ENCODE measurements at regions not wholly inside any gene's neighbourhood (a gene's known extent, or its start where the extent isn't known, plus 50 kb on each side); places are given as distances from the start of the nearest gene placed in this dataset.
A peak's percentile ranks its signal among the peaks of the same experiment; 100 is the strongest.

DNA sequence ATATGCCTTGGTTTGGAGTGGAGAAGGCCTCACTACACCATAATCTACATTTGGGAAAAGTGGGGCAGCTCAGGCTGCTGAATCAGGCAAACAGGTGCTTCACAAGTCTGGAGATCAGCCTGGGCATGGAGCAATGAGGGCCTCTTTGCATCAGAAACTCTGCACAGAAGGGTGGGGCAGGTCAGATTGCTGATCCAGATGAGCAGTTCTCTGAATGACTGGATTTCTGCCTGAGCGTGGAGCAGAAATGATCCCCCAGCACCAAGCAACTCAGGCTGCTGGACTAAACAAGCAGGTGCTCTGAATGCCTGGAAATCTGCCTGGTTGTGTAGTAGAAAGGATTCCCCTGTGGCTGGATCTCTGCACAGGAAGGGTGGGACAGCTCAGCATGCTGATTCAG is 605.3 kb upstream of the ZNF804A start:
- FAIRE-seq (no peak), DNase-seq (ENCODE audit: low spot score) (no peak)

DNA sequence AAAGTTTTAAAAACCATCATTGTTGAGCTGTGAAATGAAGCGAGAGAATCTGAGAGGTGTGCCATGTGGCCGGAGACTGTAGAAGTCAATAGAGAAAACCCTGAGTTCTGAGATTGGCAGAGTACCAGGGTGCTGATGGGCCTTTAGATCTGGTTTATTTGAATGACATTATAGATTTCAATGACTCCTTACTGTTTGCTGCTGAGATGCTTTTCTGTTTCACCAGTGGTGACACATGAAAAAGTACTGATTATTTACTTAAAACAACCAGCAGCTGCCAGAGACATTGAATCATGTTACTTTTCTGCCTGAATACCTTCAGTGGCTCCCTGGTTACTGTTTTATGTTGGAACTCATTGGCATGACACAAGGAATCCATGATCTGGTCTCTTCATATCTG is 602.7 kb upstream of the ZNF804A start:
- peak; percentile 58 for DNase-seq (ENCODE audit: low spot score)
- no peak for FAIRE-seq

DNA sequence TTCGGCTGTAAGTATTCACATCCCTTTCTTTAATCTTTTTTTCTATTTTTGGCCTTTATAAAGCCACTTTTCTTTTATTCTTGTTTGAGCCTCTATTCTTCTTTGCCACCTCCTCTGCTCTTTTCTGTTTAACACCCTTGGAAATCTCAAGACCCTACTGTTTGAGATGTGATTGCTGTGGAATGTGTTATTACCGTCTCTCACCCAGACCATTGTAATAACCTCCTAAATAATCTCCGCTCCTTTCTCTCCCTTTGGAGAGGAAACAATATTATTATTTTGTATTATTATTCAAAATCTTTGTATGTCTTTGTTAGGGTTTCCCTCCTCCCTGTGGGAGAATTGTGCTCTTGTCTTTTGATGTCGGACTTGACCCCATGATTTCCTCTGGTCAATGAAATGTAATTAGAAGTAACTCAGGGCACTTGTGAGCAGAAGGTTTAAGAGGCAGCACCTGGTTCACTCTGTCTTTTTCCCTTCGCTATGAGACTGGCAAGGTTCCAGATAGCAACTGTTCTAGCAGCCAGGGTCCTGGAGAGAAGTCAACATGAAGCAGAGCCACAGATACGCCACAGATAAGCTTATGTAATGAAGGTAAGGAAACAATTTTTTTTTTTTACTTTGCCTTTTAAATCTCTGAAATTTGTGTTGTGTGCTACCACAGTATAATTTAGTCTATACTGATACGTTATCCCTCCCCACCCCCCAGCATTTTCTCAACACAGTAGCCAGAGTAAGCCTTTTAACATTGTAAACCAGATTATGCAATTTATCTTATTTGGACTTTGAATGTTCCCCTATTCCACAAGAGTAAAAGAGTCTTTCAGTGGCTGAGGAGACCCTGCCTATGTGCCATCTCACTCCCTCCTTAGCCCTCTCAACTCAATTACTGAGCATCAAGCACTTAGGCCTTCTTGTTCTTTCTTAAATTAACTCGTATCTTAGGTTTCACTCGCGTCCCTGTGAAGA is 601.2 kb upstream of the ZNF804A start:
- no peak for FAIRE-seq
- no peak for DNase-seq (ENCODE audit: low spot score)

DNA sequence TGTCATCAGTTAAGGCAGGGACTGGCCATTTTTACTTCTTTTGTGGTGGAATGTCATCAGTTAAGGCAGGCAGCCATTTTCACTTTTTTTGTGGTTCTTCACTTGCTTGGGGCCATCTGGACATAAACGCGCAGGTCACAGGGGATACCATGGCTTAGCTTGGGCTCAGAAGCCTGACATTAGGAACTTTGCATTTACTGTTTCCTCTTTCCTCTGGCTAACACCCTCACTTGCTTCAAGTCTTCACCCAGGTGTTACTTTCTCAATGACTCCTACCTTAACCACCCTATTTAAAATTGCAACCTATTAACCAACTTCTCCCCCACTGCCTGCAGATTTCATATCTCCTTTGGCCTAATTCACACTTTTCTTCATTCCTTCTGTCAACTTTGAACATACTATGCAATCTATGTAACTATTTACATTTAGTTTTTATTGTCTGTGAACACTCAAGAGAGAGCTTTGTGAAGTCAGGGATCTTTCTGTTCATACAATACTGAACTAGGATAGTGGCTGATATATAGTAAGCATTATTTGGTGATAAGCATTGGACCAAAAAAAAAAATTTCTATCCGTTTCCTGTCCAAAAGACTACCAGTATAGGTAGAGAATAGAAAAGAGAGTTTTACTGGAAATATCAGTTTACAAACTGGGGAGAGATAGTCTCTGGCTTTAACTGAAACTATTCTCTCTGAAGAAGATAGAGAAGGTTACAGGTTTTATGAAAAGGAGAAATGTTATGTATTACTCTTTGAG is 600.1 kb upstream of the ZNF804A start:
- DNase-seq (ENCODE audit: low spot score) = no peak
- no peak for FAIRE-seq

DNA sequence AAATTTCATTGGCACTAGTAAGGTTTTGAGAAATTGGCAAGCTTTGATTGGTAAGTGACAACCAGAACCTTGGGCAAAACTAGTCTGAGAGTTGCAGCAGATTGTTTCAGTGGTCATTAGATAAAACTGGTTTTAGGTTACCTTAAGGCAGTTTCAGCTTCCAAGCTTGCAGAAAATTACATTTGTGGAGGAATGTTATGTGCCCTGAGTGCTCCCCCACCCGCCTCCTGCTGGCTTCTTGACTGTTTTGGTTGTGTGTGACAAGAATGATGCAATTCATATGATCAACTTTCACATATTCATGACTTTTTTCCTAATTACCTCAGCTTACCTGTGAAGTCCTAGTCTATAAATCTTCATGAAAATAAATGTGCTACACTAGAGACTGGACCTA is 599.5 kb upstream of the ZNF804A start:
- no peak for DNase-seq (ENCODE audit: low spot score)

DNA sequence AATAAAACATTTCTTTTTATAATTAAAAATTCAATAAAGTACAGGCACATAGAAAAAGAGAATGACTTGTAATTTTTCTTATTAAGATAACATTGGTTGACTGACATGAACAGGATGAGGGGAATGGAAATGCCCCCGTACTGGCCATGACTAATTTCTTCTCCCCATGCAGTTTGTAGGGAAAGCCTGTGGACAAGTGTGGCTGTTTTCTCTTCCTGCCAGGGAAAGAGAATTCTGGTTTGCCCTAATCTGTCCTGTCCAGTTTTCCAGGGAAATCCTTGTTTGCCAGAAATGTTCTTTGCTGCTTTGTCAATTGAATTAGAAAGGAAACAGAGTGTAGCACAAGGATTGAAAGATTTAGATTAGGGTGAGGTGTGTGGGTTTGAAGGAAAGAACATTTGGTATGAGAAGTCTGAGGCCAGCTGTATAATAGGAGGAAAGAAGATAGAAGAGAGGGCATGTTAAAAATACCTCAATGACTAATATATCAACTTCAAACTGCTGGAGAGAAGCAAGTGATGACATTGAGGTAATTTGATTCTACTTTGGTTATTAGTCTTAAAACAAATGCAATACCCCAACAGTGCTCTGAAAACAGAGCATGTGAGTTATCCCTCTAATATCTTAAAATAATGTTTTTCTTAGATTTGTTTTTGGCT is 593.9 kb upstream of the ZNF804A start:
- DNase-seq (ENCODE audit: low spot score) = no peak
- no peak for FAIRE-seq

More for the DNA sequence above, 599.5 kb upstream of the ZNF804A start:
- FAIRE-seq = no peak

DNA sequence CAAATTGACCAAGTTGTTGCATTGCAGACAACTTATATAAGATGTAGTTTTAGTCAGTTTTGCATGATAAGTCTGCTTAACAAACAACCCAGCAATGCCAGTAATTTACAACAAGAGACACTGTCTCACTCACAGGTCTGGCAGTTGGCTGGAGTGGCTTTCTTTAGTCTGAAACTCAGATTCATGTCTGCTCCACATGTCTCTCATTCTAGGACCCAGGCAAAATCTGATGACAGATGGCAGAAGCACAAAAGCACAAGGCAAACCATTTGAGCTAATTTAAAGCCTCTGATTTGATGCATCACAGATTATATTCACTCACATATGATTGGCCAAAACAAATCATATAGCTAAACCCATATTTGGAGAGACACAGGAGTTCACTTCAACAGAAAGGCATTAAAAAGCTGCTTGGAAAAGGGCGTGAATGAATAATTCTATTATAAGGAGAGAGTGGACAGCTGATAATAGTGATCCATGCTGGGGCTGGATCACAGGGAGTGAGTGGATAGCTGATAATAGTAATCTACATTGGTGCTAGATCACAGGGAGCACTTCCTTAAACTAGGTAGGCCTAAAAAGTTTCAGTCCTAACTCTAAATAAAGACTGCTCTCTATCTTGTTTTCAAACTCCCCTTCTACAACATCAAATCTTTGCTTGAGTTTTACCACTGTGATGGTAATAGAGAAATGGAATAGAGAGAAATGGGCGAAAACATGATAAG is 593.2 kb upstream of the ZNF804A start:
- no peak for DNase-seq (ENCODE audit: low spot score)

DNA sequence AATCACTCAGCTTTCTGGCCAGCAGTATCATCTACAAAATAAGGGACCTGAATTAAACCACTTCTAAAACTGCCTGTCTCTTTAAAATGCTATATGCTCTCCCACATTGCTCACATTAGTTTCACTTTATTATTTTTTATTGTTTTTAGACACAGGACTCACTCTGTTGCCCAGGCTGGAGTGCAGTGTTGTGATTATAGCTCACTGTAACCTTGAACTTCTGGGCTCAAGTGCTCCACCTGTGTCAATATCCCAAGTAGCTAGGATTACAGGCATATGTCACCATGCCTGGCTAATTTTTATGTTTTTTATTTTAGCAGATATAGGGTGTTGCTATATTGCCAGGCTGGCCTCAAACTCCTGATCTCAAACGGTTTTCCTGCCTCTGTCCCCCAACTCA is 591.3 kb upstream of the ZNF804A start:
- no peak for FAIRE-seq
- no peak for DNase-seq (ENCODE audit: low spot score)

More for the DNA sequence above, 593.2 kb upstream of the ZNF804A start:
- FAIRE-seq = no peak

DNA sequence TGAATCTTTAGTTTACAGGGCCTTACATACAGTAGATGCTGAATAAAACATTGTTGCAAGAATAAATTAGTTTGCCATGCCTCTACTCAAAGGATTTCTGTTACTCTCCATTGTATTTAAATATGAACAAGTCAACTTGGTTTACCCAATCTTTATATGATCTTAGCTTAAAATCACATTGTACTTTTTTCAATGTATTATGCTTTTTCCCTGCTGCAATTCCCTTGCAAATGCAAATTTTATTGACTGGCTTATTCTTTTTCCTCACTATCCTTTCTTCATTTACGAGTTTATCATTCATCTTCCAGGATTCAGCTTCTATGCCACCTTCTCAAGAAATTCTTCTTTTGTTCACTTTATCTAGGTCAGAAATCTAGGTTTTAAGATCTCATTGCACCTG is 571.4 kb upstream of the ZNF804A start:
- DNase-seq (ENCODE audit: low spot score) (no peak), FAIRE-seq (no peak)

DNA sequence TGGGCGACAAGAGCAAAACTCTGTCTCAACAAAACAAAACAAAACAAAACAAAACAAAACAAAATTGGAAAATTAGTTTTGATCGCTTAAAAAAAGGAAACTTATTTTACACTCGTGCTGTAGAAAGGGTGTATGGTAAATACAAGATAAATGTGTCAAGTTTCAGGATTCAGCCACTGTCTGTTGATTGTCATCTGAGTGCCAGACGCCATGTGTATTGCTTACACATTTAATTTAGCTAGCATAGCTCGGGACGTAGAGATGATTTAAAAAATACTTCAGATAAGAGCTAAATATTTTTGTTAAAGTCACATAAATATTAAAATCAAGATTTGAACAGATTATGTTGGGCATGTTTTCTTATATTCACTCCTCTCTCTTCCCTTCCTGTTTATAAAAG is 568.1 kb upstream of the ZNF804A start:
- FAIRE-seq = no peak
- no peak for DNase-seq (ENCODE audit: low spot score)

DNA sequence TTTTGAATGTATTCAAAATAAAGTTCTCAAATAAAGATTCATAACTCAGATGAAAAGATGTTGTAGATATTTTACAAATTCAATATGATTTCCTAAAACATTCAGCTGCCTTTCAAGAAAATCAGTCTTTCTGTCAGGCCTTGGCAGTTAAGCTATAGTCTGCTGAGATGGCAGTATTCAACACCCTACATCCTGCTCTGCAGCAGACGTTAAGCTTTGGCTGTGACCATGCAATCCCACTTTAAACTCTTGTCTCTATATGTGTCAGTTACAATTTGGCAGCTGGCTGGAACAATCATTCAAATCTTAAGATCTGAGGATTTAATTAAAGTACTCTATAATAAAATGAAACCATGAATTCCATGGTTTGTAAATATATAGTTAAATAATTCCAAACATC is 567.3 kb upstream of the ZNF804A start:
- FAIRE-seq = no peak

DNA sequence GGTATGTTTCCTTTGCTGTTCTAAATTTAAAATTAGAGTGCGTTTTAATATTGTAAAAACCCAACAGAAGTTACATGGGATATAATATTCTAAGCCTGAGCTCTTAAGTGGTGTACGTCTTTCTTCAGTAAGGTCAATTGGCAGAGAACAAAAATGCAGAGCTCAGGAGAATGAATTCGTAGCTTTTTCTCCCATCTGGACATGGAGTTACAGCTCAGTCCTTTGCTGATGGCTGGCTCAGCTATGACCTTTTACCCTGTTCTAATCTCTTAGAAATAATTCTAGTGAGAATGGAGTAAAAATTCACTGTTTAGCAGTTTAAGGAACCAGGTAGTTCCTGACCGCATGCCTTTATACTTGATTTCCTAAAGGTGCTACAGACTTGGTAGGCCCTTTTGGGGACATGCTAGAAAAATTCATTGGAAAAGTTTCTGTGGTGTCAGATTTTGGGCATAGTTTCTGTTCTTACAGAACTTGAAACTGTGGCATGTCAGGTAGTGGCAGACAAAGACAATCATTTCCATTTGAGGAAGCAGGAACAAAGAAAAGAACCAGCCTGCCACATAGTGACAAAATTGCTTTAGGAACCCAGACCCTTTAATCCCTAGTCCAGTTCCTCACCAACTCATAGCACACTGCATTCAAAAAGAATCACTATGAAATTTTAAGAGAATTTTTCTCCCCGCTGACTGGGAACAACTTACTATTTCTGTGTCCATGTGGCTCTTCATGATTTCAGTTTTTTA is 566.8 kb upstream of the ZNF804A start:
- FAIRE-seq = no peak

More for the DNA sequence above, 567.3 kb upstream of the ZNF804A start:
- no peak for DNase-seq (ENCODE audit: low spot score)

DNA sequence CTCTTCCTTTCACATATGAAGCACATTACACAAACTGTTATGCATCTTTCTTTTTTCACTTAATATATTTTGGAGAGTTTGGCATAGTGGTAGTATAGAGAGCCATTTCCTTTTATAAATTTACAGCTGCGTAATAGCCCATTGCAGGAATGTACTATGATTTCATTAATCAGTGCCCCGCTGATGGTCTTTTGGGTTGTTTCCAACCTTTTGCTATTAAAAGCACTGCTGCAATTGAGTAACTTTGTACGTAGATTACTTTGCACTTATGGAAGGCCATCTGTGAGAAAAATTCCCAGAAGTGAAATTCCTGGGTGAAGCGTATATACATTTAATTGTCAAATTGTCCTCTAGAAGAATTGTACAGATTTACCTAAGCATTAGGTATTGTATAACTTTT is 565.3 kb upstream of the ZNF804A start:
- DNase-seq (ENCODE audit: low spot score) (no peak), FAIRE-seq (no peak)

More for the DNA sequence above, 566.8 kb upstream of the ZNF804A start:
- DNase-seq (ENCODE audit: low spot score) = no peak

DNA sequence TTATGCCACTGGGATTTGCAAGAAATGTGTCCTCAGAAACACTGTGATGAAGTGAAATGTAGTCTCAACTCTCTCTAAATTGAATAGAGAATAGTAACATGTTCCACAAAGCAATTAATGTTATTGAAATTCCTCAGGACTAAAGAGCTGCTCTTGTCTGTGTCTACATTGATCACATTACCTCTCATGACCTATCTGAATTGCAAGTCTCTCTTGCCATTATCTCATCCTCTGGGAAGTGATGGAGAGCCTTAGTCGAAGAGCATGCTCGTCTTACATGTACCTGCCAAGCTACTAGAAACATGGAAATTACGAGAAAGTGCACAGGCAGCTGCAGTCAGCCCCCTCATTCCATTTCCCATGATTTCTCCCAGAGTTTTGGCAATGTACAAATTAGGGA is 561.1 kb upstream of the ZNF804A start:
- no peak for FAIRE-seq
- DNase-seq (ENCODE audit: low spot score) = no peak

DNA sequence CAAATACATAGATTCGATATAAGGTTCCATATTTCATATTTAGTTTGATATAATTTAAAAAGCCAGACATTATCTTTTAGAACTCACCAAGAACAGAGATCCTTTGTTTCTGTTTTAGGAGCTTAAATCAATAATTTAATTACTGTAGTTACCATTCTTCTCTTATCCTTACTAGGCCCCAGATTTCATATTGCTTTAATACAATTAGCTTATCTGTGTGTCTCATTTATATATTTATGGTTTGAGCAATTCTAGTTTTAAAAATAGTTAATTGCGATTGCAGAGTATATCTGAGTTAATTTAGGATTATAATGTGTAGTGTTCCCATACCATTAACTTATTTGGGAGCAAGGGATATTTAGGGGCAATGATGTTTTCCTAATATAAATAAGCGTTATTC is 558.8 kb upstream of the ZNF804A start:
- no peak for FAIRE-seq
- DNase-seq (ENCODE audit: low spot score) = no peak

DNA sequence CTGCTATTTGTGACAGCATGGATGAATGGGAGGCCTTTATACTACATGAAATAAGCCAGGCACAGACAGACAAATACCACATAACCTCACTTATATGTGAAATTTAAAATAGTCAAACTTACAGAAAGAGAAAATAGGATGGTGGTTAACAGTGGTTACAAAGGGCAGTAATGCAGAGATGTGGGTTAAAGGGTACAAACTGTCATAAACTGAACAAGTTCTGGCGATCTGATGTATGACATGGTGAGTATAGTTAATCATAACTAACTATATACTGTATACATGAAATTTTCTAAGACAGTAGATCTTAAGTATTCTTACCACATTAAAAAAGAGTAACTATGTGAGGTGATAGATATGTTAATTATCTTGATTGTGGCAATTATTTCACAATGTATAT is 558.1 kb upstream of the ZNF804A start:
- FAIRE-seq = no peak
- DNase-seq (ENCODE audit: low spot score) = no peak

DNA sequence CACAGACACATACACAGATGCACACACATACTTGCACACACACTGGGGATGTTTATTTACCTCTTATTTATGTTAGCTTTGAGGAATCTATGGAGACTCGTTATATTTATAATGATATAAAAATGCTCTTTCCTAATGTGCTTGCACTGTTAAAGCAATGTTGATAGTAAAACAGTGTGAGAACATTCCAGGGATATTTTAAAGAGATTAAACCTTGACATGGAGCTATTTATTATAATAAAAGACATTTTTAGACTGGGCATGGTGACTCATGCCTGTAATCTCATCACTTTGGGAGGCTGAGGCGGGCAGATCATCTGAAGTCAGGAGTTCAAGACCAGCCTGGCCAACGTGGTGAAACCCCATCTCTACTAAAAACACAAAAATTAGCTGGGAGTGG is 557.3 kb upstream of the ZNF804A start:
- FAIRE-seq (no peak), DNase-seq (ENCODE audit: low spot score) (no peak)

DNA sequence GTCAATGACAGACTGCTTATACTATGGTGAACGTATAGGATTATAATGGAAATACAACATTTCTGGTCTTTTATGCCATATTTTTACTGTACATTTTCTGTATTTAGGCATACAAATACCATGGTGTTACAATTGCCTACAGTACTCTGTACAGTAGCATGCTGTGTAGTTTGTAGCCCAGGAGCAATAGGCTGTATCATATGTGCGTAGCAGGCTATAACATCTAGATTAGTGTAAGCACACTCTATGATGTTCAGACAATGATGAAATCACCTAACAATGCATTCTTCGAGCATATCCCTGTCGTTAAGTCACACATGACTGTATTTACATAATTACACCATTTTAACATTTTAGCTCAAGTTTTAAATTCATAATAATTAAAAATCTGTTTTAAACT is 556.6 kb upstream of the ZNF804A start:
- DNase-seq (ENCODE audit: low spot score) (no peak), FAIRE-seq (no peak)

DNA sequence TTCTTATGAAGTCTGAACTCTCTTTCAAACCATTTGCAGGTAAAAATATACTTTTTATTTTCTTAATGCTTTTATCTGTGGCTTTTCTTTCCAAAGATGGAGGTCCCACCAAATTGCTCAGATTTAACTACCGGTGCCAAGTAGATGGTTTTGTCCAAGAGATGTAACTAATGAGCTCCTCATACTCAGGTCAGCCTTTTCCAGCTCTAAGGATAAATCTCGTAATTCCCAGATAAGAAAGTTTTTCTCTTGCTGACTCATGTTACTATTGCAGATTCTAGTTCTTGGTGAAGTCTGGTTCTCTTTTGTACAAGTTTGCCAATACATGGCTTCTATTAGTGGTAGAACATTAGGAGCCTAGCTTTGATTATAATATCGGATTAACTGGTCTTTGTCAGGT is 550.8 kb upstream of the ZNF804A start:
- DNase-seq (ENCODE audit: low spot score) = no peak
- no peak for FAIRE-seq

DNA sequence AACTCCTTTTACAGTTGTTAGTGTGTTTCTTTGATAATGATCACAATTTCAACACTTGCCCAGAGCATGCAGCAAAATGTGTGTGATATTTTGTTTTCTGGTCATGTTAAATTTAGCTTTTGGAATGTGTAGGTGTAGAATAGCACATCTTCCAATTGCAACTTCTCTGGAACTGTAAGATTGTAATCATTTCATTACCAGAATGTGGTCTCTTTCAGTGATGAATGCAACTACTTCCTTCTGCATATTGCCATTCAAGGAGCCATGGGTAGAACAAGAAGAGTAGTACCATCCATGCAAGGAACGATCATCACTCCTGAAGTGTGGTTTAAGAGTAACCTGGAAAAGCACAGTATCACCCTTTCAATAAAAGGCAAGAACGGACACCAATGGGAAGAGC is 548.8 kb upstream of the ZNF804A start:
- no peak for FAIRE-seq
- DNase-seq (ENCODE audit: low spot score) = no peak

DNA sequence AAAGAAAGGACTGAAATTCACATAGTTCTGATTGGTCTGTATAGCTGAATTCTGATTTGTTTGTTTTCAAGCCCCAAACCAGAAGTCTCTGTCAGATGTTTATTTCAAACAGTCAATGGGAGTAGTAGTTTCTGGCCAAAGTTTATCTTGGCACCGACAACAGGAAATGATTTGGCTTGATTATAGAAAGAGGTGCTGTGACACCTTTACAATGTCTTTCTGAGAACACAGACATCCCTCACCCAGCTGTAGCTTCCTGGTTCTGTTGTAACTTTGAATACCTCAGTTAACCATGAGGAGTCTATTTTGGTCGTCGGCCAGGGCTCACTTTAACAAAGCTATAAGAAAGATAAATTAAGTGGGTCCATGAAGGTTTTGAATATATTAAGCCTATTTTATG is 545.0 kb upstream of the ZNF804A start:
- FAIRE-seq = no peak
- DNase-seq (ENCODE audit: low spot score) = no peak

Measured in RCC 7860 (cell line).